MV-4-11 (cell line): ENCODE measurements at regions not wholly inside any gene's neighbourhood (a gene's known extent, or its start where the extent isn't known, plus 50 kb on each side); places are given as distances from the start of the nearest gene placed in this dataset.

Source experiments
- DNase-seq: peaks from one replicate; lab custom pipeline; 2025; lab: John Stamatoyannopoulos, UW

DNA sequence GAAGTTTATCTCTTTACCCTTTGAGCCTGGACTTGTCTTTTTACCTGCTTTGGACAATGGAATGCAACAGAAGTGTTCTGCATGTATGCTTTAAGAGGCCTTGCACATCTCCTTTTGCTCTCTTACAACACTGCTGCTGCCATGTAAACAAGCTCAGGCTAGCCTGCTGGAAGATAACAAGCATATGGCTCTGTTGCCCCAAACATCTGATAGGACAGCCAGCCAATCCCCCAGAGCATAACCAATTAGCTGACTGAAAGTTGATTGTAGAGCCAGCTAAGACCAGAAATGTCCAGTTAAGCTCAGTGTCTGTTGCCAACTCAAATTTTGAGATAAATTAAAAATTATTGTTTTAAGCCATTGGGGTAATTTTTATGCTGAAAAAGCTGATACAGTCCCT lies 510.6 kb upstream of the CNKSR2 start:
- no peak for DNase-seq

DNA sequence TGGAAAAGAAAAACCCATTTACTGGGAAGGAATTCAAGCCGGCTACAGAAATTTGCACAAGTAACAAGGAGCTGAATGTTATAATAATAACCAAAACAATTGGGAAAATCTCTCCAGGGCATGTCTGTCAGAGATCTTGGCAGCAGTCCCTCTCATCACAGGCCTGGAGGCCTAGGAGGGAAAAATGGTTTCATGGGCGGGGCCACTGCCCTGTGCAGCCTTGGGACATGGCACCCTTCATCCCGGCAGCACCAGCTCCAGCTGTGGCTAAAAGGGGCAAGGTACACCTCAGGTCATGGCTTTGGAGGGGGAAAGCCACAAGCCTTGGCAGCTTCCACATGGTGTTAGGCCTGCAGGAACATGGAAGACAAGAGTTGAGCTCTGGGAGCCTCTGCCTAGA lies 513.1 kb upstream of the CNKSR2 start:
- DNase-seq, result no peak

DNA sequence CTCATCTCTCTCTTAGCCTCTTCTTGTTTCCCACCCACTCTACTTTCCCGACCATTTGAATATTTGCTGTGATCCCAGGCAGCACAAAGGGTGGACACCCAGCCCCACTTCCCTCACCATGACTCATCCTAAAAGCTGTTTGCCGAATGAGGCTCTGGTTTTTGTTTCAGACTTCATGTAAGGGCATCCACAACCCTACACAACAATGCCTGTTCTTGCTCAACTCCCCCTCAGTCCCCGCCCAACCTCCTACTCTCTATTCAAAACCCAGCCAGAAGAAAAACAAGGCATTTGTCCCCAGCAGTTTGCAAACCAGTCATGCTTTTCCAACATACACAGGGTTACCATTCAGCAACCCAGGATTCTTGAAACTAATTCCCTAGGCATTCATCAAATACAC lies 516.5 kb upstream of the CNKSR2 start:
- DNase-seq, result peak; percentile 31

DNA sequence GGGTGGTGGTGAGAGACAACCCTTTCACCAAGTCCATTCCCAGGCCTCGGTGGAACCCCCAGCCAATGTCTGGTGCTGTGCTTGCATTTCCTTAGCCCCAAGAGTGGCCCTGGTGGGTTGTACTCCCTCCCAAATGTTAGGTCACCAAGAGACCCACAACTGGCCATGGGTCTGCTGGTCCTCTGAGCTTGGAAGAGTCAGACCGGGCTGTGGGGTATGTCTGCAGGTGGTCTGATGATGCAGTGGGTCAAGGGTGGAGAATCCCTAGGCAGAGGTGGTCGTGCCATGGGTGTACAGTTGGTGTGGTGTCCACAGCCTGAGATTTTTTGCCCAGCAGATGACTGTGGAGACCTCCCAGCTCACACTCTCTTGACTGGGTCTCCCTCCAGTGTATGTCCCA lies 535.7 kb upstream of the CNKSR2 start:
- no peak for DNase-seq

DNA sequence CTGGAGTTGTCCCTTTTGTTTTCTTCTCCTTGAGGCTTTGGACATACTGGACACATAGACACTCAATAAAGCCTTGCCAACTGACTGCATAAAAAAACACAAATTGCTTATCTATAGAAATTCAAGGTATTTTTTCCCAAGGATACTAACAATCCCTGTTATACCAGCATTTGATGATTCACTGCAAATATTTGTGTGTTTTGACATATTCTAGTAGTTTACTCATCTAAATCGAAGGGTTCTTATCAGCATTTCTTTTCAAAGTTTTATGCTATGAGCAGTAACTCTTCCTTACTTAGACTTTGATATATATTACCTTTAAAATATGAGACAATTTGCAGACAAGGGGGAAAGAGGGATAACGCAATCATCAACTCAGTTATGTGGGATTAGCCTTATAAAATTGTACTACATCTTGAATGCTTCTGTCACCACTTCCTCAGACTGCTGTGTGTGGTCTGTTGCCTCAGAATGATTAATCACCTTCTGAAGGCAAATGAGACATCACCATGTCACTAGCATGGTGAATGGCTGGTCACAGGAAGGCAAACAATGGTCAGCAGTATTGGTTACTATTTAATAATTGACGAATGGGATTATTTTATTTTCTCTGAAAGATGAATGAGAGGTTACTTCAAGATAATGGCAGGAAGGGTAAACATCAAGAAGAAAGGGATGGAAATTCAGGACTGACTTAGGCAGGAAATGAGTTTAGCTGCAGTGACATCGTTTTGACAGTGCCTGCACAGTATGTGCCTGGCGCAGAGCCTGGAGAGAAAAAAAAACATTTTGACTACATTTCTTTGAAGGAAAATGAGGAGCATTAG lies 544.3 kb upstream of the CNKSR2 start:
- peak; percentile 68 for DNase-seq

DNA sequence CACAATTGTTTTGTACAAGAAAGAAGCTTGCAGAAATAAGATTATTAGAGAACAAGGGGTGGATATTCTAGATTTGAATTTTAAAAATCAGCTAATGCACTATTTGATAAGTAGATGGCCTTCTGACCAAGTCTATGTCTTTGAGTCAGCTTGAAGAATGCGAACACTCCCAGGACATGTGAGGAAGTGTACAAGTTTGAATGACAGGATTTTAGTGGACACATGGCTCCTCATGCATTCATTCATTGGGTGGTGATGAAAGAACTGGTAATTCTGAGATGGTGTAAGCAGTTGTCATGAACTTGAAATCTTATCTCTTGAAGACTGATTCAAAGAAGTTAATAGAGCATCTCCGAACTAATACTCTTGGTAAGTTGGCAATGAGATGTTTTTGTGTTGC lies 548.2 kb upstream of the CNKSR2 start:
- DNase-seq, result no peak

DNA sequence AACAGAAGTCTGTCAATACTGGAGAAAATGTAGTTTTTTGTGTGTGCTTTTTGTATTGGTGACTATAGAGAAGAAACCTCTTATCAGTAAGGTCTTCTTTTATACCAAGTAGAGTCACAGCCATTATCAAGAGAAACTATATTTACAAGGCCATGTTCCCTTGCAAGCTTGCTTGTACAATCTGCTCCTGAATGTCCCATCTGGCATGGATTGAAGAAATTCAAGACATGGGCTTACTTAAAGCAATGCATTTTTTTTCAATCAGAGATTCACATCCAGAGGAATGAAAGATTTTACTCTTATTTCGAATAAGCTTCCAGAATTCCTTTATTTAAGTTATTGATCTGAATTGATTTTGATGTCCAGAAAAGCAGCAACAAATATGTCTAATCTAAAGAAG lies 537.3 kb upstream of the RPS6KA3 start:
- DNase-seq, result no peak

DNA sequence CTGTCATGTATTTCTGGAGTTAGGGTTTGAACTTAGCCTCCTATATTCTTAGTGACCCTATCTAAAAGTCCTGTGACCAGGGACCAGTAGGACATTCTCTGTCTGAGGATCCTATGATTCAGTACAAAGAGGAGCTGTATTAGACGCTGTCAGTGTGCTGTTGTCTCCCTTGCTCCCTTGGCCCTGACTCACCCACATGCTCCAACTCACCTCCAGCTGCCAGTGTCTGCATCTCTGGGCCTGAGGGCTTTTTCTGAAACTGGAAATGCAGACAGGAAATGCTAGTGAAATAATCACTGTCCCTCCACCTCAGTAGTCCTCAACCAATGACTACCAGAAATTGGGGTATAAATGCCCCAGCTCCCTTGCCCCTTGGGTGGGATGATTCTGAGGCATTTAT lies 535.3 kb upstream of the RPS6KA3 start:
- no peak for DNase-seq

DNA sequence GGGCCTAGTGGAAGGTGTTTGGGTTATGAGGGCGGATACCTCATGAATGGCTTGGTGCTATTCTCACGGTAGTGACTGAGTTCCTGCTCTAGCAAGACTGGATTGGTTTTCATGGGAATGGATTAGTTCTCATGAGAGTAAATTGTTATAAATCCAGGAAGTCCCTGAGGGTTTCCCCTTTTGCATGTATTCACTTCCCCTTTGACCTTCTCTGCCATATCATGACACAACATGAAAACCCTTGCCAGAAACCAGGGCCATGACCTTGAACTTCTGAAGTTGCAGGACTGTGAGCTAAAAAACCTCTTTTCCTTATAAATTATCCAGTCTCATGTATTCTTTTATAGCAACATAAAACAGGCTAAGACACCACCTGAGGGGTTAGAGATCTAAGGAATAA lies 529.7 kb upstream of the RPS6KA3 start:
- peak; percentile 68 for DNase-seq

DNA sequence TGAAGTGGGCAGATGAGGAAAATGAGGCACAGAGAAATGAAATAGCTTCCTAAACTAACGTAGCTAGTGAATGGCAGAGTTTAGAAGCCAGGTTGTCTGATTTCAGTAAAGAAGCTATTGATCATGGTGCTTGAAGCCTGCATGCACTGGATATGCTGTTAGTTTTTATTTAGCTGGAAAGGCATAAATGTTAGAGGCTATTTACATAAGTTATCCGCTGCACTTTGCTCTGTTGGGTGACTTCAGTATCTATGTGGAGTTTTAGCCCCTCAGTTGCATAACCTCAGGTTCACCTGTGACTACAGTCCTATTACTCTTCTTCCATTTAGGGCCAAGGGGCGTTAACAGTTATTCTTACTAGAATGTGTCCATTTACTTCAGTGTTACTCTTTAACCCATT lies 522.4 kb upstream of the RPS6KA3 start:
- DNase-seq, result no peak

DNA sequence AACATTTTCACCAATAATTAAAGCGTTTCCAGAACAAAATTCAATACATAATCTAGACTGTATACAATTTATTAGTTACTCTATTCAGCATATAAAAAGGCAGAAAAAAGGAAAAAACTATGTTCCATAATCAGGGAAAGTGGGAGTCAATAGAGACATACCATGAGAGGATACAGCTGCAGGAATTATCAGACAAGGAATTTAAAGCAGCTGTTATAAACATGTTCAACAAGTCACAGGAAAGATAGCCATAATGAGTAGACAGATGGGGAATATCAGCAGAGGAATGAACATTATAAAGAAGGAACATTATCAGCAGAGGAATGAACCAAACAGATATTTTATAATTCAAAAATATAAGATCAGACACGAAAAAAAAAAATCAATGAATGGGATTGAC lies 500.6 kb upstream of the RPS6KA3 start:
- no peak for DNase-seq

DNA sequence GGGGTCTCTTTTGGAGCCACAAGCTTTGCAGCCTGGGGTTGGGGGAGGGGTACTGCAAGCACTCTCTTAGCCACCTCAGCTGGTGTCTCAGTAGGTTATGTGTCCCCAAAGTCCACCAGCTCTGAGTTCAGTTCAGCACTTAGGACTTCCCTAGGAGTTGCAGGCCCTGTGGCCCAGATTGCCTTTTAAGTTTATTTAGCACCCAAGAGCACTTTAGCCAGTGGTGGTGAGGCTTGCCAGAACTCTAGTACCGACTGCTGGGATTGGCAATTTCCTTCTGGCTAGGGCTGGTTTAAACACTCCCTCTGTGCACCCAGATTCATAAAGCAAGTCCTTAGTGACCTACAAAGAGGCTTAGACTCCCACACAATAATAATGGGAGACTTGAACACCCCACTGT lies 489.9 kb upstream of the RPS6KA3 start:
- DNase-seq, result no peak

DNA sequence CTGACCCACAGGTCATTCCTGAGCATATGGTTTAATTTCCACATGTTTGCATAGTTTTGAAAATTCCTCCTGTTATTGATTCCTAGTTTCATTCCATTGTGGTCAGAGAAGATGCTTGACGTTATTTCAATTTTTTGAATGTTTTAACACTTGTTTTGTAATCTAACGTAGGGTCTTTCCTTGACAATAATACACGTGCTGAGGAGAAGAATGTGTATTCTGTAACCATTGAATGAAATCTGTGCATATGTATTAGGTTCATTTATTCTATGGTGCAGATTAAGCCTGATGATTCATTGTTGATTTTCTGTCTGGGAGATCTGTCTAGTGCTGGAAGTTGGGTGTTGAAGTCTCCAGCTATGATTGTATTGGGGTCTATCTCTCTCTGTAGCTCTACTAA lies 486.4 kb upstream of the RPS6KA3 start:
- DNase-seq, result no peak

DNA sequence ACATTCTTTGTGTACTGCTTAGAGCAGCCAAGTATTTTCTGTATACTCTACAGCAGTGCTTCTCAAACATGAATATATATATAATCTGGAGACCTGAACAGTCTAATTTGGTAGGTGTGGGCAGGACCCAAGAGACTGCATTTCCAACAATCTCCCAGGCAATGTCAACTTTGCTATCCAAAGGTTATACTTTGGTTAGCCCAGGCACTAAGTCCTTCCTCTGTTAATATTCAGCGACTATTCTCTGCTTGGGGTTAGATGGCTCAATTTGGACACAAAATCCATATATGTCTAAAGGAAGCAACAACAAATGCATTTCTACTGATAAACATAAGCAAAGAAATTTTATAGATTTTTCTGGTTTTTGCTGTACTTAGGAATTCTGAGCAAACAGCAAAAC lies 480.0 kb upstream of the RPS6KA3 start:
- no peak for DNase-seq

DNA sequence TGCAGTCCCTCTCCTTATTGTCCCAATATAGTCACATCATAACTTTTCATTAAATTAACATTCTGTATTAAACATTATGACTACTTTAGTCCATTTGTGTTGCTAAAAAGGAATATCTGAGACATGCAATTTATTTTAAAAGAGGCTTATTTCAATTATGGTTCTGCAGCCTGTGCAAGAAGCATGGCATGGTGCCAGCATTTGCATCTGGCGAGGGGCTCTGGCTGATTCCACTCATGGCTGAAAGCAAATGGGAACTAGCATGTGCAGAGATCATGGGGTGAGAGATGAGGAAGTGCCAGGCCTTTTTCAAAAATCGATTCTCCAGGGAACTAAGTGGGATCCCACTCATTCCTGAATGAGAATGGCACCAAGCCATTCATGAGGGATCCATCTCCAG lies 476.3 kb upstream of the RPS6KA3 start:
- no peak for DNase-seq

DNA sequence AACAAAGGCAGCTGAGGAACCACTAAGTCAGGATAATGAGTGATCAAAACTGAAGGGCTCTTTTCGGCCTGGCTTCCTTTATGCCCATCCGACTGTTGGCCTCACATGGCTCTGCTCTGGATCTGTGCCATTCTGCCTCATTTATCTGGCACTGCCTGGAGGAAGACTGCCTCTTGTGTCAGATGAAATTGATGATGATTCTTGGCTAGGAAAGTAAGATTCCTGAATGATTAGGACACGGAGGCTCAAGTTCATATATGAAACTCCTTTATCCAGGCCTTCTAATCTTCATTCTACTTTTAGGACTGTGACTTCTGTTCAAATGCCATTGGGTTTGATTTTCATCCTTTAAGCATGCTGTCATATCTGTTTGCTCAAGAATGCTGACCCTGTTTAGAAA lies 475.4 kb upstream of the RPS6KA3 start:
- no peak for DNase-seq

DNA sequence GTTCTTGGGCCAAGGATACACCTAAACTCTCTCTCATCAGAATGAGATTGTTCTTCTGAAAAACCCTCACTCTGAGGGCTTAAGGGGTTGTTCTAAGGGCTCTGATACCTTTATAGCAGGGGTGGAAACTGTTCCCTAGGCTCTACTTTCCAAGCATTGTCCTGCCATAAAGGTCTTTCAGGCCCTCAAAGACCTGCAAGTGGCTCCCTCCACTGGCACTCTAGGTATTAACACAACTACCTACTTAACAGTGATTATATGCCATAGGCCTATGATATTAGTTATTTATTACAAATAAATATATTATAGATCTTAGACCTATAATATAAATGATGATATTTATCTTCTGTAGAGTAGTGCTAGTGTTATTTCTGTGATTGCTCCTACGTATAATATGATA lies 473.7 kb upstream of the RPS6KA3 start:
- DNase-seq, result no peak

DNA sequence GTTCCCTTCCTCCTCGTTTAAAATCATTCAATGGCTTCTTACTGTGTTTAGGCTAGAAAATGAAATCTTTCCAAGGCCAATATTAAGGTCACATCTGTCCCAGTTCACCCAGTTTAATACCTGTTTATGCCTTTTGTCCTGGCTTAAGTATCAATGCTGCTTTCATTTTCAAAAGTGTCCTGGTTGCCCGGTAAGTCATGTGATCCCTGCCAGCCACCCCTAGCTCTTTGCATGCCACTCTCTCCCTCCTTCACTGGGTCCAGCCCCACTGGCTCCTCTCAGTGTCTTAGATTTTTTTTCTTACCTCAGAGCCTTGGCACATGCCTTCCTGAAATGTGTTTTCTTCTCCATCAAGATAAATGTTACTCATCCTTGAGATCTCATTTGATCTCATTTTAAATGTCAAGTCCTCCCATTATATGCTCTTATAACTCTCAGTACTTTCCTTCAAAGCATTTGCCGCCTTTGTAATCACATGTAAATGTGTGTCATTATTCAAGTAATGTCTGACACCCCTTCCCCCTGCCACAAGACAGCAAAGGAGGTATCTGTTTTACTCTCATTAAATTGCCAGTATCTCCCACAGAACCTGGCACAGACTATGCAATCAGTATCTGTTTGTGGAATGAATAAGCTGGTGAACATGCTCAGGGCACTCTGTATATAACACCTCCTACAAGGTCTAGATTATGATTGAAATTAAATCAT lies 472.5 kb upstream of the RPS6KA3 start:
- no peak for DNase-seq

DNA sequence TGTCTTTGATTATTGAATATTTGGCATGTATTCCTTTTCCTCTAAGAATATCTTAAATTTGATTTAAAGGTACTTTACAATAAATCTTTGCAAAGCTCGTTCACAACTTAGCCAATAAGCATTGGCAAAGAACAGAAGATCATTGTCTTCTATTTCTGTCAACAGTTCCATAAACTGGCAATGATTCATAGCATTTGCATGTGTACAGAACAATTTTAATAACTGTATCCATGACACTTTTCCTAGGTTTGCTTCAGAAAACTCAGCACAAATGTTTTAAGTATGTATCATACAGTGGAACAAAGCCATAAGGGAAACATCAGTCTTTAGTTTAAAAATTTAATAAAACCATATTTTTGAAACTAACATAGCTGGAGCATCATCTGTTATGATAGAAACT lies 462.7 kb upstream of the RPS6KA3 start:
- DNase-seq, result no peak

DNA sequence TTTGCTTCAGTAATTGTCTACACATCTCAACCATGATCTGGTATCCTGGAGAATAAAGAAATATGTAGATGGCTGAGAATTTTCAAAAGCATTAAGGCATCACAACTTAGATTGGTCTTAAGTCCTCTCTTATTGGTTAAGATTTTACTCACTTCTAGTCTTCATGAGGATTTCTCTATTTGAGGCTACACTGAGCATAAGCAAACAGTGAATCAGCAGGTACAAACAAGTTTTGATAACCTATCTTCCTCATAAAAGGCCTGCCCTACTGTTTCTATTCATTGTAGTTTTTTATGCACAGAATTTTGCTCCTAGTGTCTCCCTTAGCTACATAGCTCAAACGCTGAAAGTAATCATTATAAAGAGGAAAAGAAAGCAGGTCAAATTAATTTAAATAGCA lies 460.7 kb upstream of the RPS6KA3 start:
- no peak for DNase-seq

DNA sequence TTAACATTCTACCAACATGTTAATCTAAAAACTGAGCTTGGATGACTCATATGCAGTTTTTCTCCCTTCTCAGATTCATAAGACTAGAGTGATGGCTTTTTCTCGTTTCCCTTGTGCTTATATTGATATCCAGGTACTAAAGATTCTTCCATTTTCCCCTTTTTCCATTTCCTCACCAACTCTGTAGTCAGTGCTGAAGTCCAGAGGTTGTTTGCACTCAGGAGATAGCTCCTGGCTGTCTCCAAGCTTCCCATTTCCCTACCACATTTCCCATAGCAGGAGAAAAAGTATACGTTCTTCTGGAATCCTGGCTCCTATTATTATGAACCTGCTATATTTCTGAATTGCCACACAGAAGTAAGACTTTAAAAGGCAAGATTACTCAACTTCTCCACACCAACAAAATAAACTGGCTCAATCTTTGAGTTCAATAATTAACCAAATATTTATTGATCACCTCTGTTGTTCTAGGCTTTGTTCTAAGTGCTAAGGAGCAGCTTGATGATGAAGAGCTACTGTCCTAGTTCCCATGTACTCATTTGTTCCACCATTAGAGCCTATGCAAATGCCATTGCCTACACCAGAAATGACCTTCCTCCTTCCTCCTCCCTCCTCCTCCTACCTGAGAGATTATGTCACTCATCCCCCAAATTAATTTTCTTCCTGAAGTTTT lies 454.4 kb upstream of the RPS6KA3 start:
- no peak for DNase-seq

DNA sequence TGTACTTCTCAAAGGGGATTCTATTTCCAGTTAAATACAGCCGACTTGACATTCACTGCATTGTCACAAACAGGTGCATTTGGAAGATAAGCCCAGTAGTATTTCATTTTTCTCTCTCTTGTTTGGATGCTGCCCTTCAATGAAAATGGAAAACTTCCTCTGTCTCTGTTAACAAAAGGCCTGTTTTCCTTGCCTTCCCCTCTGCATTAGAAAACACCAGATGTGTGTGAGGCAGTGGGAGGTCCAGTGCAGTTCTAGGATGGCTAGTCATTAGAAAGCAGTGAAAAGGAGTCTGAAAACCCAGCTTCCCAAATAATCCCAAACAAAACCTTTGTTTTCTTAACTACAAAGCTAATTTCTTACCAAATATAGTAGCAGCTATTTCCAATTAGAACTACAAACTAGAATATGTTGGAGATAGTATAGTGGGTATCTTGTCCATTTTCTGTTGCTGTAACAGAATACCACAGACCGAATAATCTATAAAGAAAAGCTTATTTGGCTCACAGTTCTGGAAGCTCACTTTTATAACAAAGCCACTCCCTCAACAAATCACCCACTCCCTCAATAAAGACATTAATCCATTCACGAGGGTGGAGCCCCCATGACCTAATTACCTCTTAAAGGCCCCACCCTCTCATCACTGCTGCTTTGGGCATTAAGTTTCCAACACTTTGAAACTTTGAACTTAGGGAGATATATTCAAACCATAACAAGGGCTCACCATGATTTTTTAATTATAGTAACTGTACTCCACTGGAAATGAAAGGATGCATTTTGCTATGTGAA lies 452.1 kb upstream of the RPS6KA3 start:
- no peak for DNase-seq
